ENCODE measurements at regions not wholly inside any gene's neighbourhood (a gene's known extent, or its start where the extent isn't known, plus 50 kb on each side); places are given as distances from the start of the nearest gene placed in this dataset.

GRCh38 chr18:46220116-46220515 lies 115.9 kb downstream of the HAUS1 start:
- TF ChIP-seq CTCF (conservative IDR thresholded peaks at IDR 0.05): no peak
- TF ChIP-seq EZH2 (IDR thresholded peaks at IDR 0.05; ENCODE audit: low read depth): no peak
